Fibroblast of lung (primary cell): ENCODE measurements at regions not wholly inside any gene's neighbourhood (a gene's known extent, or its start where the extent isn't known, plus 50 kb on each side); places are given as distances from the start of the nearest gene placed in this dataset.

ENCODE experiments used
- DNase-seq, 2 donors: peaks; one replicate each; pipeline versions ENCODE4 v3.0.0 to v3.0.0-alpha.2; 2010; ENCODE audit warnings: low read depth in 2 of 2
- H2AFZ ChIP-seq: 2 replicates; pipeline ENCODE4 v1.5.1; 2012; ENCODE audit warnings: low read length, control low read depth, inconsistent platforms
- H3K27ac ChIP-seq: 2 replicates; pipeline ENCODE4 v1.5.1; 2011; ENCODE audit warnings: low read length, control low read depth; ENCODE audit not compliant: insufficient read depth
- H3K27me3 ChIP-seq: 2 replicates; pipeline ENCODE4 v1.5.1; 2011; ENCODE audit warnings: mild to moderate bottlenecking, low read length; ENCODE audit not compliant: control insufficient read depth, insufficient read depth
- H3K36me3 ChIP-seq: 2 replicates; pipeline ENCODE4 v1.5.1; 2011; ENCODE audit warnings: low read length; ENCODE audit not compliant: control insufficient read depth, insufficient read depth
- H3K4me1 ChIP-seq: 2 replicates; pipeline ENCODE4 v1.5.1; 2011; ENCODE audit warnings: low read length; ENCODE audit not compliant: control insufficient read depth, insufficient read depth; ENCODE audit errors: extremely low read depth
- H3K4me2 ChIP-seq: 2 replicates; pipeline ENCODE4 v1.5.1; 2011; ENCODE audit warnings: low read length, control low read depth; ENCODE audit not compliant: insufficient read depth; ENCODE audit errors: extremely low read depth
- H3K4me3 ChIP-seq, 4 experiments: fragments of 200-600 bp in 1 of 4; sonication (generic) in 1 of 4; replicated peaks in 1 of 4; 2 replicates each; pipeline ENCODE4 v1.5.1; 2011 to 2016; ENCODE audit warnings: low read length in 4 of 4, low read depth in 3 of 4, mild to moderate bottlenecking in 3 of 4, control low read depth in 2 of 4, inconsistent platforms in 1 of 4, mixed read lengths in 1 of 4; ENCODE audit not compliant: insufficient read depth in 1 of 4; ENCODE audit errors: control extremely low read depth in 1 of 4
- H3K79me2 ChIP-seq: 2 replicates; pipeline ENCODE4 v1.5.1; 2012; ENCODE audit warnings: mild to moderate bottlenecking, low read length, inconsistent platforms; ENCODE audit not compliant: control insufficient read depth, insufficient read depth
- H3K9ac ChIP-seq: 2 replicates; pipeline ENCODE4 v1.5.1; 2011; ENCODE audit warnings: mild to moderate bottlenecking, low read length, control low read depth; ENCODE audit not compliant: insufficient read depth
- H3K9me3 ChIP-seq: 2 replicates; pipeline ENCODE4 v1.5.1; 2012; ENCODE audit warnings: low read depth, low read length; ENCODE audit not compliant: control insufficient read depth, insufficient read depth
- H4K20me1 ChIP-seq: 2 replicates; pipeline ENCODE4 v1.5.1; 2011; ENCODE audit warnings: low read length; ENCODE audit not compliant: control insufficient read depth, insufficient read depth; ENCODE audit errors: extremely low read depth
- EZH2 ChIP-seq: IDR thresholded peaks from 2 replicates; pipeline ENCODE4 v1.5.1; 2012; ENCODE audit warnings: low read length, control low read depth, mild to moderate bottlenecking; ENCODE audit errors: missing control alignments
- TF ChIP-seq, protein P1 (sequence below), 2 donors: IDR thresholded peaks in 1 of 2; conservative IDR thresholded peaks in 1 of 2; 1 replicate in 1 of 2; 2 replicates in 1 of 2; pipeline ENCODE4 v1.5.1; 2011 to 2012; ENCODE audit warnings: low read length in 2 of 2, control low read depth in 1 of 2, inconsistent platforms in 1 of 2, low read depth in 1 of 2, mild to moderate bottlenecking in 1 of 2

DNA sequence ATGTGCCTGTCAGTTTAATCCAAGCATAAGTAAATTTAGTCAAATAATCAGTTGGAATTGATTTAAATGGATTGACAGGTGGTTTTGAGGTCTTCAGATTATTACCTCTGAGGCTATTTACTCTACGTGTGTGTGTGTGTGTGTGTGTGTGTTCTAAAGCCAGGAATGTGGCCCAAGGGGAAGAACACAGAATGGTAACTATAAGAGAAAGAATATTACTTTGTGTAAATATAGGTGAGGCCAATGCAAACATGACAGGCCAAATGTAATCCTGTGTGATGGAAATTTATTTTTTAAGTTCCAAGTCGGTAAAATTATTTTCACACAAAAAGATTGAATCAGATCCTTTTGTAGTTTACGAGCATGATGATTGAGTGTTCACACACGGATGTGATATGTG lies 390.0 kb downstream of the PLK2 start:
- no peak overlapping the region for H3K27ac ChIP-seq
- no peak overlapping the region for H3K4me2 ChIP-seq
- H2AFZ ChIP-seq: no peak overlapping the region
- H4K20me1 ChIP-seq: no peaks in the 10 kb centered on the region
- no peaks in the 10 kb centered on the region for H3K79me2 ChIP-seq
- TF ChIP-seq, protein P1, sequence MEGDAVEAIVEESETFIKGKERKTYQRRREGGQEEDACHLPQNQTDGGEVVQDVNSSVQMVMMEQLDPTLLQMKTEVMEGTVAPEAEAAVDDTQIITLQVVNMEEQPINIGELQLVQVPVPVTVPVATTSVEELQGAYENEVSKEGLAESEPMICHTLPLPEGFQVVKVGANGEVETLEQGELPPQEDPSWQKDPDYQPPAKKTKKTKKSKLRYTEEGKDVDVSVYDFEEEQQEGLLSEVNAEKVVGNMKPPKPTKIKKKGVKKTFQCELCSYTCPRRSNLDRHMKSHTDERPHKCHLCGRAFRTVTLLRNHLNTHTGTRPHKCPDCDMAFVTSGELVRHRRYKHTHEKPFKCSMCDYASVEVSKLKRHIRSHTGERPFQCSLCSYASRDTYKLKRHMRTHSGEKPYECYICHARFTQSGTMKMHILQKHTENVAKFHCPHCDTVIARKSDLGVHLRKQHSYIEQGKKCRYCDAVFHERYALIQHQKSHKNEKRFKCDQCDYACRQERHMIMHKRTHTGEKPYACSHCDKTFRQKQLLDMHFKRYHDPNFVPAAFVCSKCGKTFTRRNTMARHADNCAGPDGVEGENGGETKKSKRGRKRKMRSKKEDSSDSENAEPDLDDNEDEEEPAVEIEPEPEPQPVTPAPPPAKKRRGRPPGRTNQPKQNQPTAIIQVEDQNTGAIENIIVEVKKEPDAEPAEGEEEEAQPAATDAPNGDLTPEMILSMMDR (conservative IDR thresholded peaks at IDR 0.05 in 1 of 2, IDR thresholded peaks at IDR 0.05 in 1 of 2; ENCODE audit: low read depth in 1 of 2, low read length in 2 of 2): no peak
- TF ChIP-seq EZH2: no peak
- no peaks in the 10 kb centered on the region for H3K9me3 ChIP-seq
- H3K36me3 ChIP-seq: no peaks in the 10 kb centered on the region
- H3K9ac ChIP-seq: no peak overlapping the region
- no peak for DNase-seq
- no peak overlapping the region for H3K4me3 ChIP-seq
- H3K27me3 ChIP-seq: no peaks in the 10 kb centered on the region
- H3K4me1 ChIP-seq: no peaks in the 10 kb centered on the region

DNA sequence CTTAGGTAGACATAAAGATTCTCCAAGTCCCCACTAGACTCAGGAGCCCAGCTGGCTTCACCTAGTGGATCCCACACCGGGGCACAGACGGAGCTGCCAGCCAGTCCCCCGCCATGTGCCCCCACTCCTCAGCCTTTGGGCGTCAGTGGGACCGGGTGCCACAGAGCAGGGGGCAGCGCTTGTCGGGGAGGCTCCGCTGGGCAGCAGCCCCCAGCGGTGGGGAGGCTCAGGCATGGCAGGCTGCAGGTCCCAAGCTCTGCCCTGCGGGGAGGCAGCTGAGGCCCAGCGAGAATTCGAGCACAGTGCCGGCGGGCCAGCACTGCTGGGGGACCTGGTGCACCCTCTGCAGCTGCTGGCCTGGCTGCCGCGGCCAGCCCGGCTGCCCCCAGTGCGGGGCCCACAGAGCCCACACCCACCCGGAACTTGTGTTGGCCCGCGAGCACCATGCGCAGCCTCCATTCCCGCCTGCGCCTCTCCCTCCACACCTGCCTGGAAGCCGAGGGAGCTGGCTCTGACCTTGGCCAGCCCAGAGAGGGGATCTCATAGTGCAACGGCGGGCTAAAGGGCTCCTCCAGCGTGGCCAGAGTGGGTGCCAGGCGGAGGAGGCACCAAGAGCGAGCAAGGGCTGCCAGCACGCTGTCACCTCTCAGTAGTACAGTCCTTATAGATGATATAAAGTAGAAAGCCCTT lies 390.7 kb downstream of the PLK2 start:
- no peak overlapping the region for H3K9ac ChIP-seq
- no peak overlapping the region for H3K27ac ChIP-seq
- DNase-seq: no peak
- no peaks in the 10 kb centered on the region for H3K4me1 ChIP-seq
- TF ChIP-seq, protein P1 (conservative IDR thresholded peaks at IDR 0.05 in 1 of 2, IDR thresholded peaks at IDR 0.05 in 1 of 2; ENCODE audit: low read depth in 1 of 2, low read length in 2 of 2): no peak
- no peak for TF ChIP-seq EZH2
- H3K79me2 ChIP-seq: no peaks in the 10 kb centered on the region
- no peaks in the 10 kb centered on the region for H4K20me1 ChIP-seq
- H3K4me2 ChIP-seq: no peak overlapping the region
- no peak overlapping the region for H2AFZ ChIP-seq
- no peaks in the 10 kb centered on the region for H3K36me3 ChIP-seq
- no peaks in the 10 kb centered on the region for H3K9me3 ChIP-seq
- no peaks in the 10 kb centered on the region for H3K27me3 ChIP-seq
- no peak overlapping the region for H3K4me3 ChIP-seq

DNA sequence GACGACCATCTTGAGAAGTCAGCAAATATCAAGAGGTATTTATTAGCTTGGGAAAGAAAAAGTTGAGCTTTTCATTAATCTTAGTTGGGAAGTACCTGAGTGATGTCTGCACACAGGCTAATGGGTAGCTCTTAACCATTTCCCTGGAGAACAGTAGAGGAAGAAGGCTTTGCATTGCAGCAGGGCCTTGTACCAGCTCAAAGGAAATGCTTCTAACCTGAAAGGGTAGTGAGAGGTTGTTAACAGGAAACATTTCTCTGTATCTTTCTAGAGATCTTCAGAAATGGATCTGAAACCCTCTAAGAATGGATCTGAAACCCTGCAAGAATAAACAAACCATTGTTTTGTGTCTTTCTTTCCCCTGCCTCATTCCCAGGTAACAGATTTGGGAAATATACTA lies 393.3 kb downstream of the PLK2 start:
- no peaks in the 10 kb centered on the region for H3K27me3 ChIP-seq
- H3K79me2 ChIP-seq: no peaks in the 10 kb centered on the region
- H3K4me2 ChIP-seq: no peak overlapping the region
- TF ChIP-seq, protein P1 (conservative IDR thresholded peaks at IDR 0.05 in 1 of 2, IDR thresholded peaks at IDR 0.05 in 1 of 2; ENCODE audit: low read depth in 1 of 2, low read length in 2 of 2): no peak
- TF ChIP-seq EZH2: no peak
- H3K36me3 ChIP-seq: no peaks in the 10 kb centered on the region
- no peaks in the 10 kb centered on the region for H3K9me3 ChIP-seq
- no peak for DNase-seq
- no peaks in the 10 kb centered on the region for H3K4me1 ChIP-seq
- no peaks in the 10 kb centered on the region for H4K20me1 ChIP-seq
- H3K4me3 ChIP-seq: no peak overlapping the region
- H2AFZ ChIP-seq: no peak overlapping the region
- no peak overlapping the region for H3K9ac ChIP-seq
- no peak overlapping the region for H3K27ac ChIP-seq
